GM23248 (cell line): ENCODE measurements at regions not wholly inside any gene's neighbourhood (a gene's known extent, or its start where the extent isn't known, plus 50 kb on each side); places are given as distances from the start of the nearest gene placed in this dataset.

ENCODE experiments used
- DNase-seq: peaks from one replicate; pipeline ENCODE4 v3.0.0-alpha.2; 2015
- H2AFZ ChIP-seq: fragments of 200-600 bp; sonication (generic); 2 replicates; pipeline ENCODE4 v1.6.1; 2016; ENCODE audit warnings: antibody characterized with exemption
- H3F3A ChIP-seq: fragments of 200-600 bp; sonication (generic); 2 replicates; pipeline ENCODE4 v1.6.1; 2016; ENCODE audit warnings: mild to moderate bottlenecking, antibody characterized with exemption, mixed run types; ENCODE audit not compliant: insufficient read depth
- H3K27ac ChIP-seq: fragments of 200-600 bp; sonication (generic); 2 replicates; pipeline ENCODE4 v1.5.1; 2016; ENCODE audit warnings: mild to moderate bottlenecking
- H3K27me3 ChIP-seq: fragments of 200-600 bp; sonication (generic); replicated peaks from 2 replicates; pipeline ENCODE4 v1.6.1; 2016; ENCODE audit warnings: mild to moderate bottlenecking; ENCODE audit not compliant: insufficient read depth
- H3K36me3 ChIP-seq: fragments of 200-600 bp; sonication (generic); 2 replicates; pipeline ENCODE4 v1.6.1; 2016; ENCODE audit warnings: low read depth, mild to moderate bottlenecking
- H3K4me1 ChIP-seq: fragments of 200-600 bp; sonication (generic); 2 replicates; pipeline ENCODE4 v1.6.1; 2016; ENCODE audit warnings: mild to moderate bottlenecking; ENCODE audit not compliant: insufficient read depth
- H3K4me2 ChIP-seq: fragments of 200-600 bp; sonication (generic); one replicate; pipeline ENCODE4 v1.6.1; 2016; ENCODE audit warnings: mild to moderate bottlenecking; ENCODE audit not compliant: unreplicated experiment
- H3K4me3 ChIP-seq: fragments of 200-600 bp; sonication (generic); 2 replicates; pipeline ENCODE4 v1.5.1; 2016; ENCODE audit warnings: mild to moderate bottlenecking
- H3K79me2 ChIP-seq: fragments of 200-600 bp; sonication (generic); 2 replicates; pipeline ENCODE4 v1.6.1; 2016; ENCODE audit warnings: mild to moderate bottlenecking; ENCODE audit not compliant: insufficient read depth
- H3K9ac ChIP-seq: fragments of 200-600 bp; sonication (generic); 2 replicates; pipeline ENCODE4 v1.6.1; 2016; ENCODE audit warnings: mild to moderate bottlenecking
- H3K9me2 ChIP-seq: fragments of 200-600 bp; sonication (generic); 2 replicates; pipeline ENCODE4 v1.6.1; 2016; ENCODE audit warnings: mixed run types, mild to moderate bottlenecking, moderate library complexity; ENCODE audit not compliant: insufficient read depth
- H3K9me3 ChIP-seq: fragments of 200-600 bp; sonication (generic); one replicate; pipeline ENCODE4 v1.6.1; 2017; ENCODE audit warnings: low read depth
- H4K20me1 ChIP-seq: fragments of 200-600 bp; sonication (generic); 2 replicates; pipeline ENCODE4 v1.6.0; 2016; ENCODE audit not compliant: insufficient read depth
- EZH2 ChIP-seq: fragments of 200-600 bp; sonication (generic); IDR thresholded peaks from 2 replicates; pipeline ENCODE4 v1.6.1; 2018; ENCODE audit warnings: antibody characterized with exemption, mild to moderate bottlenecking; ENCODE audit not compliant: insufficient read depth, poor library complexity, severe bottlenecking
- EZH2phosphoT487 ChIP-seq: fragments of 200-600 bp; sonication (generic); IDR thresholded peaks from 2 replicates; pipeline ENCODE4 v1.6.1; 2018; ENCODE audit warnings: antibody characterized with exemption, moderate library complexity, mild to moderate bottlenecking, low read depth; ENCODE audit not compliant: insufficient read depth
- WGBS, 2 experiments: methylation state at CpG; one replicate each; pipeline ENCODE4 v1.1.6; 2015 to 2017; ENCODE audit warnings: low lambda C conversion rate in 2 of 2, low coverage in 1 of 2; ENCODE audit errors: missing lambda C conversion rate in 2 of 2; 5-methylcytosine and 5-hydroxymethylcytosine counted together
- in situ Hi-C: fragments of 300-500 bp; cut with MboI; formaldehyde crosslinking; loops from 2 replicates; pipeline ENCODE4 v1.15.0; 2020

DNA sequence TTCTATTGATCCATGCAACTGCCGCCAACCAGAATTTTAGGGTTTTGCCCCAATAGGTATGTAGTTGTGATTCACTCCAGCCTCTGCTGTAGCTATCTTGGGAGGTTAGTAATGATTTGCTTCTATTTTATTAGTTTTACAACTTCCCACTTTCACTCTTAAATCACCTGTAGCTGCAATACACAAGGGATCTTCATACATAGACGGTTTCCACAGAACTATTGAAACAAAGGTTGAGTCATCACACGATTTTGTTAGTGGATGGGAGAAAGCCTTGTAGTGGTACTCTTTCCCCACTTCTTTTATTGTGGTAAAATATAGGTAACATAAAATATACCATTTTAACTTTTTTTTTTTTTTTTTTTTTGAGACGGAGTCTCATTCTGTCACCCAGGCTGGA lies 104.2 kb upstream of the SPRED2 start:
- TF ChIP-seq EZH2phosphoT487 (no peak), EZH2 (no peak)

DNA sequence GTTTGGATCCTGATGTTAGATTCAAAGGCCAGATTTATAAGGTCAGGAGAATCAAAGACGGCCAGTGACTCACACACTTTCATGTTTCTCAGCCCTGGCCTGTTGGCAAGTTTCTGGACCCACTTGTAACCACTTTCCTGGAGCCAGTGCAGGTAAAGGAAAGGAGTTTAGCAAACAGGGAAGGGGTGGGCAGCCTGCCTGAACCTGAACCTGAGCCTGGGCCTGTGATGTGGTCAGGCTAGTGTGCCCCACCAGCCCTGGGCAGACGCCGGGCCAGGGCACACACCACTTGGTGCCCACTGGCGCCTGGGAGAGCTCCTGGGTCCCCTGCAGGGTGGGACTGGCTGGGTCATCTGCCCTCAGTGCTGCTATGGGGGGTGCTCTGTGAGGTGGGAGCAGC lies 100.5 kb upstream of the SPRED2 start:
- H3K4me2 ChIP-seq = no peak overlapping the region
- in situ Hi-C loops = no loop called here
- H3K9ac ChIP-seq = no peak overlapping the region
- H3K36me3 ChIP-seq = no peaks in the 10 kb centered on the region
- H3K27ac ChIP-seq = no peak overlapping the region
- H3K27me3 ChIP-seq = no peaks in the 10 kb centered on the region
- peaks cover 18% of the 10 kb centered on the region for H3F3A ChIP-seq
- no peaks in the 10 kb centered on the region for H3K9me2 ChIP-seq
- no peak overlapping the region for H2AFZ ChIP-seq
- H3K9me3 ChIP-seq = no peaks in the 10 kb centered on the region
- 76 to 86% methylated on average over 3 to 4 of the region's 4 CpGs for WGBS, 2 experiments
- no peaks in the 10 kb centered on the region for H3K79me2 ChIP-seq
- DNase-seq = no peak
- peaks cover 21% of the 10 kb centered on the region for H3K4me1 ChIP-seq
- no peak for TF ChIP-seq EZH2
- no peak for TF ChIP-seq EZH2phosphoT487
- H3K4me3 ChIP-seq = no peak overlapping the region
- no peaks in the 10 kb centered on the region for H4K20me1 ChIP-seq

More for the DNA sequence above, 104.2 kb upstream of the SPRED2 start:
- Histone ChIP-seq H3F3A (peaks cover 12% of the 10 kb centered on the region), H3K27me3 (no peaks in the 10 kb centered on the region), H3K9me3 (no peaks in the 10 kb centered on the region), H3K9ac (no peak overlapping the region), H3K36me3 (no peaks in the 10 kb centered on the region), H3K9me2 (no peaks in the 10 kb centered on the region), H3K4me1 (peaks cover 13% of the 10 kb centered on the region), H4K20me1 (no peaks in the 10 kb centered on the region), H2AFZ (no peak overlapping the region), H3K4me2 (no peak overlapping the region), H3K4me3 (no peak overlapping the region), H3K79me2 (no peaks in the 10 kb centered on the region), H3K27ac (no peak overlapping the region)
- 93 to 94% methylated on average over 4 of the region's 4 CpGs for WGBS, 2 experiments
- no peak for DNase-seq
- in situ Hi-C loops = no loop called here

GRCh38 chr2:65532326-65532725 lies 99.9 kb upstream of the SPRED2 start:
- 92 to 93% methylated on average over 3 of the region's 3 CpGs for WGBS, 2 experiments

DNA sequence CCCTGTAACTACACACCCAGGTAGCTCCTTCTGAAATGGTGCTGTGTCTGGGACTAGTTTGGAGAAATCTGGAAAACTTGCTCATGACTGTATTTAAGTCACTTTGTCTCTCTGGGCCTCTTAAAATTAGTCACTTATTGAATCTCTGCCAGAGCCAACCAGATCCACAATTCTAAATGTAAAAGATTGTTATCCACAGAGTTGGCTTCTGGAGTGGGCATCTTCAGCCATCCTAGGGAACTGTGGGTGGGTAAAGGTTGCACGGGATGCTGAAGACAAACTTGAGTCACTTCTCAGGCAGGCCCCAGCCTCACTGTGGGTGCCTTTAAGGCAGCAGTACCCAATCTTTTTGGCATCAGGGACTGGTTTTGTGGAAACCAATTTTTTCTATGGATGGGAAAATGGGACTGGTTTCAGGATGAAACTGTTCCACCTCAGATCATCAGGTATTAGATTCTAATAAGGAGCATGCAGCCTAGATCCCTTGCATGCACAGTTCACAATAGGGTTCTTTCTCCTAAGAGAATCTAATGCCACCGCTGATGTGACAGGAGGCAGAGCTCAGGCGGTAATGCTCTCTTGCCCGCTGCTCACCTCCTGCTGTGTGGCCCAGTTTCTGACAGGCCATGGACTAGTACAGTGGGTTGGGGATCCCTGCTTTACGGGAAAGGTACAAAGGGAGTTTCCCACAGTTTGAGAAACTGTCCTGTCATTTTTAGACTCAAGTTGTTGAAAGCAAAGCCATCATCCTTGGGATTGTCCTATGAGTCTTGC lies 98.3 kb upstream of the SPRED2 start:
- 77 to 79% methylated on average over 5 of the region's 5 CpGs for WGBS, 2 experiments
- in situ Hi-C loops = no loop called here
- Histone ChIP-seq H3K9me2 (no peaks in the 10 kb centered on the region), H3K9ac (no peak overlapping the region), H2AFZ (0 out of 2 replicates have a peak overlapping the region, but pooled peaks have one; percentile 25), H3K36me3 (no peaks in the 10 kb centered on the region), H3K27ac (peak overlapping the region; percentile 32; the same call in 1 of the 2 replicates), H4K20me1 (no peaks in the 10 kb centered on the region), H3K79me2 (no peaks in the 10 kb centered on the region), H3K4me3 (no peak overlapping the region), H3K4me1 (peaks cover 16% of the 10 kb centered on the region), H3K9me3 (no peaks in the 10 kb centered on the region), H3K4me2 (peak overlapping the region; percentile 24), H3K27me3 (no peaks in the 10 kb centered on the region), H3F3A (peaks cover 14% of the 10 kb centered on the region)
- peak; percentile 87 for DNase-seq
- no peak for TF ChIP-seq EZH2
- no peak for TF ChIP-seq EZH2phosphoT487

More at GRCh38 chr2:65532326-65532725, 99.9 kb upstream of the SPRED2 start:
- in situ Hi-C loops = no loop called here
- Histone ChIP-seq H3K27ac (no peak overlapping the region), H3K27me3 (no peaks in the 10 kb centered on the region), H3K4me1 (peaks cover 16% of the 10 kb centered on the region), H3K36me3 (no peaks in the 10 kb centered on the region), H3K9ac (no peak overlapping the region), H3K4me2 (no peak overlapping the region), H3K4me3 (no peak overlapping the region), H3K9me3 (no peaks in the 10 kb centered on the region), H3F3A (peaks cover 14% of the 10 kb centered on the region), H2AFZ (no peak overlapping the region), H4K20me1 (no peaks in the 10 kb centered on the region), H3K79me2 (no peaks in the 10 kb centered on the region), H3K9me2 (no peaks in the 10 kb centered on the region)
- TF ChIP-seq EZH2phosphoT487 (no peak), EZH2 (no peak)
- DNase-seq = no peak

GRCh38 chr2:65529419-65529818 lies 97.0 kb upstream of the SPRED2 start:
- Histone ChIP-seq H3K36me3 (no peaks in the 10 kb centered on the region), H3K9me2 (no peaks in the 10 kb centered on the region), H3K4me2 (no peak overlapping the region), H4K20me1 (no peaks in the 10 kb centered on the region), H3K9me3 (no peaks in the 10 kb centered on the region), H3K27me3 (no peaks in the 10 kb centered on the region), H3K4me1 (peaks cover 16% of the 10 kb centered on the region), H3K9ac (no peak overlapping the region), H3K79me2 (no peaks in the 10 kb centered on the region), H3F3A (peaks cover 14% of the 10 kb centered on the region), H3K27ac (no peak overlapping the region), H2AFZ (no peak overlapping the region), H3K4me3 (no peak overlapping the region)
- 91% methylated on average over 5 of the region's 5 CpGs for WGBS, 2 experiments
- TF ChIP-seq EZH2phosphoT487 (no peak), EZH2 (no peak)
- no peak for DNase-seq
- in situ Hi-C loops = no loop called here
